WTC11 (cell line): ENCODE measurements at regions not wholly inside any gene's neighbourhood (a gene's known extent, or its start where the extent isn't known, plus 50 kb on each side); places are given as distances from the start of the nearest gene placed in this dataset.

Experiments used
- ATAC-seq: fragments of 200-7000 bp; cut with Tn5 transposase; 2 replicates; pipeline ENCODE4 v1.10.0; 2021; ENCODE audit warnings: mild to moderate bottlenecking, moderate library complexity
- CTCF ChIA-PET: fragments of 300-600 bp; sonication (Branson Sonifier 250); formaldehyde crosslinking; loops from one replicate; lab custom pipeline; 2021; ENCODE audit warnings: antibody characterized with exemption; lab: Charles Lee
- POLR2A ChIA-PET: fragments of 350-600 bp; sonication (Branson Sonifier 250); formaldehyde crosslinking; loops from one replicate; lab custom pipeline; 2021; ENCODE audit warnings: antibody characterized with exemption; lab: Charles Lee
- DNase-seq: peaks from one replicate; pipeline ENCODE4 v3.0.0; 2021; ENCODE audit warnings: low spot score
- H3K27ac Mint-ChIP-seq: 2 replicates; pipeline ENCODE4 v1.8.0; 2021; ENCODE audit warnings: mixed read lengths
- H3K27me3 Mint-ChIP-seq: 2 replicates; pipeline ENCODE4 v1.8.0; 2021; ENCODE audit warnings: low read depth, mild to moderate bottlenecking, moderate library complexity, mixed read lengths
- H3K36me3 Mint-ChIP-seq: 2 replicates; pipeline ENCODE4 v1.8.0; 2021; ENCODE audit warnings: mixed read lengths
- H3K4me1 Mint-ChIP-seq: 2 replicates; pipeline ENCODE4 v1.8.0; 2022; ENCODE audit warnings: mixed read lengths
- H3K4me3 Mint-ChIP-seq: 2 replicates; pipeline ENCODE4 v1.8.0; 2021; ENCODE audit warnings: mild to moderate bottlenecking, moderate library complexity, mixed read lengths
- H3K9me3 Mint-ChIP-seq: 2 replicates; pipeline ENCODE4 v1.8.0; 2021; ENCODE audit warnings: mixed read lengths
- ELF4 ChIP-seq: sonication (generic); formaldehyde crosslinking; IDR thresholded peaks from 2 replicates; pipeline ENCODE4 v1.8.1; 2022; ENCODE audit warnings: low read depth, mild to moderate bottlenecking, moderate library complexity, missing genetic modification reagents
- ZNF219 ChIP-seq: sonication (generic); formaldehyde crosslinking; IDR thresholded peaks from 2 replicates; pipeline ENCODE4 v1.8.0; 2023; ENCODE audit warnings: missing genetic modification reagents, mild to moderate bottlenecking, borderline replicate concordance
- ZNF416 ChIP-seq: fragments of 250-450 bp; sonication (Bioruptor Pico); IDR thresholded peaks from 2 replicates; pipeline ENCODE4 v1.9.0; 2021; ENCODE audit warnings: mild to moderate bottlenecking, inconsistent platforms
- ZNF423 ChIP-seq: fragments of 250-450 bp; sonication (Bioruptor Pico); IDR thresholded peaks from 2 replicates; pipeline ENCODE4 v2.1.2; 2022; ENCODE audit warnings: mild to moderate bottlenecking, moderate library complexity
- ZNF671 ChIP-seq: fragments of 250-450 bp; sonication (Bioruptor Pico); IDR thresholded peaks from 2 replicates; pipeline ENCODE4 v1.8.0; 2021; ENCODE audit warnings: mild to moderate bottlenecking
- TF ChIP-seq, protein P1 (sequence below): sonication (generic); formaldehyde crosslinking; IDR thresholded peaks from 2 replicates; pipeline ENCODE4 v1.8.1; 2022; ENCODE audit warnings: low read depth, missing genetic modification reagents, borderline replicate concordance
- TF ChIP-seq, protein P2 (sequence below): fragments of 250-450 bp; sonication (Bioruptor Pico); IDR thresholded peaks from 2 replicates; pipeline ENCODE4 v1.8.0; 2021; ENCODE audit warnings: mild to moderate bottlenecking
- TF ChIP-seq, protein P3 (sequence below): sonication (generic); formaldehyde crosslinking; IDR thresholded peaks from 2 replicates; pipeline ENCODE4 v1.8.0; 2023; ENCODE audit warnings: missing genetic modification reagents, mild to moderate bottlenecking, borderline replicate concordance
- TF ChIP-seq, protein P4 (sequence below): sonication (generic); formaldehyde crosslinking; IDR thresholded peaks from 2 replicates; pipeline ENCODE4 v1.8.0; 2022; ENCODE audit warnings: mild to moderate bottlenecking, missing genetic modification reagents
- TF ChIP-seq, protein P5 (sequence below): sonication (generic); formaldehyde crosslinking; IDR thresholded peaks from 2 replicates; pipeline ENCODE4 v1.8.1; 2022; ENCODE audit warnings: low read depth, mild to moderate bottlenecking, moderate library complexity, missing genetic modification reagents, borderline replicate concordance
- TF ChIP-seq, protein P6 (sequence below): fragments of 200-600 bp; IDR thresholded peaks from 2 replicates; pipeline ENCODE4 v1.8.0; 2022; ENCODE audit warnings: antibody characterized with exemption

DNA sequence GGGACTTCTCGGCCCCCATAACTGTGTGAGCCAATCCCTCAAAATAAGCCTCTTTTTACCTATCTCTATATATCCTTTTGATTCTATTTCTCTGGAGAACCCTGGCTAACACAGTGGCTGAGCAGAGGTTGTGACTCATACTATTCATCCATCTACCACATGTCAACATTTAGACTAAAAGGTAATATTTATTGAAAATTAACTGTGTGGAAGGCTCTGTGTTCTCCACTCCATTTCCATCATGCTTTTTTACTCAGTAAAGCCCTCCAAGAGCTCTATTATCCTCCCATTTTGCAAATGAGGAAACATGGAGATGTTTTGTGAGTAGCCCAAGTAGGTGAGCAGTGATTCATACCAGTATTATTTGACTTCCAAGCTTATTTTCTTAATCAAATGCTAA lies 217.9 kb upstream of the DCBLD2 start (continued):
- TF ChIP-seq, protein P1, sequence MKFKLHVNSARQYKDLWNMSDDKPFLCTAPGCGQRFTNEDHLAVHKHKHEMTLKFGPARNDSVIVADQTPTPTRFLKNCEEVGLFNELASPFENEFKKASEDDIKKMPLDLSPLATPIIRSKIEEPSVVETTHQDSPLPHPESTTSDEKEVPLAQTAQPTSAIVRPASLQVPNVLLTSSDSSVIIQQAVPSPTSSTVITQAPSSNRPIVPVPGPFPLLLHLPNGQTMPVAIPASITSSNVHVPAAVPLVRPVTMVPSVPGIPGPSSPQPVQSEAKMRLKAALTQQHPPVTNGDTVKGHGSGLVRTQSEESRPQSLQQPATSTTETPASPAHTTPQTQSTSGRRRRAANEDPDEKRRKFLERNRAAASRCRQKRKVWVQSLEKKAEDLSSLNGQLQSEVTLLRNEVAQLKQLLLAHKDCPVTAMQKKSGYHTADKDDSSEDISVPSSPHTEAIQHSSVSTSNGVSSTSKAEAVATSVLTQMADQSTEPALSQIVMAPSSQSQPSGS (CRISPR knock-in tag) = no peak
- no peak for TF ChIP-seq ELF4 (CRISPR knock-in tag)
- TF ChIP-seq, protein P2, sequence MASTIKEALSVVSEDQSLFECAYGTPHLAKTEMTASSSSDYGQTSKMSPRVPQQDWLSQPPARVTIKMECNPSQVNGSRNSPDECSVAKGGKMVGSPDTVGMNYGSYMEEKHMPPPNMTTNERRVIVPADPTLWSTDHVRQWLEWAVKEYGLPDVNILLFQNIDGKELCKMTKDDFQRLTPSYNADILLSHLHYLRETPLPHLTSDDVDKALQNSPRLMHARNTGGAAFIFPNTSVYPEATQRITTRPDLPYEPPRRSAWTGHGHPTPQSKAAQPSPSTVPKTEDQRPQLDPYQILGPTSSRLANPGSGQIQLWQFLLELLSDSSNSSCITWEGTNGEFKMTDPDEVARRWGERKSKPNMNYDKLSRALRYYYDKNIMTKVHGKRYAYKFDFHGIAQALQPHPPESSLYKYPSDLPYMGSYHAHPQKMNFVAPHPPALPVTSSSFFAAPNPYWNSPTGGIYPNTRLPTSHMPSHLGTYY = no peak
- no peak for TF ChIP-seq ZNF219 (CRISPR knock-in tag)
- TF ChIP-seq, protein P3, sequence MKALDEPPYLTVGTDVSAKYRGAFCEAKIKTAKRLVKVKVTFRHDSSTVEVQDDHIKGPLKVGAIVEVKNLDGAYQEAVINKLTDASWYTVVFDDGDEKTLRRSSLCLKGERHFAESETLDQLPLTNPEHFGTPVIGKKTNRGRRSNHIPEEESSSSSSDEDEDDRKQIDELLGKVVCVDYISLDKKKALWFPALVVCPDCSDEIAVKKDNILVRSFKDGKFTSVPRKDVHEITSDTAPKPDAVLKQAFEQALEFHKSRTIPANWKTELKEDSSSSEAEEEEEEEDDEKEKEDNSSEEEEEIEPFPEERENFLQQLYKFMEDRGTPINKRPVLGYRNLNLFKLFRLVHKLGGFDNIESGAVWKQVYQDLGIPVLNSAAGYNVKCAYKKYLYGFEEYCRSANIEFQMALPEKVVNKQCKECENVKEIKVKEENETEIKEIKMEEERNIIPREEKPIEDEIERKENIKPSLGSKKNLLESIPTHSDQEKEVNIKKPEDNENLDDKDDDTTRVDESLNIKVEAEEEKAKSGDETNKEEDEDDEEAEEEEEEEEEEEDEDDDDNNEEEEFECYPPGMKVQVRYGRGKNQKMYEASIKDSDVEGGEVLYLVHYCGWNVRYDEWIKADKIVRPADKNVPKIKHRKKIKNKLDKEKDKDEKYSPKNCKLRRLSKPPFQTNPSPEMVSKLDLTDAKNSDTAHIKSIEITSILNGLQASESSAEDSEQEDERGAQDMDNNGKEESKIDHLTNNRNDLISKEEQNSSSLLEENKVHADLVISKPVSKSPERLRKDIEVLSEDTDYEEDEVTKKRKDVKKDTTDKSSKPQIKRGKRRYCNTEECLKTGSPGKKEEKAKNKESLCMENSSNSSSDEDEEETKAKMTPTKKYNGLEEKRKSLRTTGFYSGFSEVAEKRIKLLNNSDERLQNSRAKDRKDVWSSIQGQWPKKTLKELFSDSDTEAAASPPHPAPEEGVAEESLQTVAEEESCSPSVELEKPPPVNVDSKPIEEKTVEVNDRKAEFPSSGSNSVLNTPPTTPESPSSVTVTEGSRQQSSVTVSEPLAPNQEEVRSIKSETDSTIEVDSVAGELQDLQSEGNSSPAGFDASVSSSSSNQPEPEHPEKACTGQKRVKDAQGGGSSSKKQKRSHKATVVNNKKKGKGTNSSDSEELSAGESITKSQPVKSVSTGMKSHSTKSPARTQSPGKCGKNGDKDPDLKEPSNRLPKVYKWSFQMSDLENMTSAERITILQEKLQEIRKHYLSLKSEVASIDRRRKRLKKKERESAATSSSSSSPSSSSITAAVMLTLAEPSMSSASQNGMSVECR (CRISPR knock-in tag) = no peak
- no peak for TF ChIP-seq ZNF416 (CRISPR knock-in tag)

DNA sequence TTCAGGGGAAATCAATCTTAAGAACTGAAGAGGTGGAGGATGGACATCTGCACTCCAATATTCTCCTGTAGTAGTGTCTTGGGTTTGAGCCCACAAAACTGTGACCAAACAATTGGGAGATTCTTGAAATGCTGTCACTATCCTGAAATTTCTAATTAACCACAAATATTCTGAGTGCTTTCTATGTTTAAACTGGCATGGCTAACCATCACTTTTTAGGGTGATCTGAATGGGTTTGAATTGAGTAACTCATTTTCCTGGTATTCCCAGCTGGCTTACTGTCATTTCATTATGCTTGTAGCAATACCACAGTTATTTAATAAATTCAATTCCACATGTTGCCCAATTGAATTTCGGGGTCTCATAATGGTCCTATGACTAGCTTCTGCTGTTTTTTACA lies 216.9 kb upstream of the DCBLD2 start:
- H3K4me3 Mint-ChIP-seq = no peak overlapping the region
- H3K4me1 Mint-ChIP-seq = no peaks in the 10 kb centered on the region
- TF ChIP-seq, protein P4, sequence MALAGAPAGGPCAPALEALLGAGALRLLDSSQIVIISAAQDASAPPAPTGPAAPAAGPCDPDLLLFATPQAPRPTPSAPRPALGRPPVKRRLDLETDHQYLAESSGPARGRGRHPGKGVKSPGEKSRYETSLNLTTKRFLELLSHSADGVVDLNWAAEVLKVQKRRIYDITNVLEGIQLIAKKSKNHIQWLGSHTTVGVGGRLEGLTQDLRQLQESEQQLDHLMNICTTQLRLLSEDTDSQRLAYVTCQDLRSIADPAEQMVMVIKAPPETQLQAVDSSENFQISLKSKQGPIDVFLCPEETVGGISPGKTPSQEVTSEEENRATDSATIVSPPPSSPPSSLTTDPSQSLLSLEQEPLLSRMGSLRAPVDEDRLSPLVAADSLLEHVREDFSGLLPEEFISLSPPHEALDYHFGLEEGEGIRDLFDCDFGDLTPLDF (CRISPR knock-in tag) = no peak
- TF ChIP-seq ZNF671 (CRISPR knock-in tag) = no peak
- no peak for TF ChIP-seq ZNF423 (CRISPR knock-in tag)
- TF ChIP-seq, all 79 proteins: peak for 0
- CTCF ChIA-PET = no interaction called here
- H3K36me3 Mint-ChIP-seq = no peaks in the 10 kb centered on the region
- POLR2A ChIA-PET = no interaction called here
- peaks cover 9% of the 10 kb centered on the region for H3K9me3 Mint-ChIP-seq
- H3K27ac Mint-ChIP-seq = no peak overlapping the region
- no peak for ATAC-seq
- DNase-seq = no peak
- no peaks in the 10 kb centered on the region; the same call in 1 of the 2 replicates for H3K27me3 Mint-ChIP-seq

DNA sequence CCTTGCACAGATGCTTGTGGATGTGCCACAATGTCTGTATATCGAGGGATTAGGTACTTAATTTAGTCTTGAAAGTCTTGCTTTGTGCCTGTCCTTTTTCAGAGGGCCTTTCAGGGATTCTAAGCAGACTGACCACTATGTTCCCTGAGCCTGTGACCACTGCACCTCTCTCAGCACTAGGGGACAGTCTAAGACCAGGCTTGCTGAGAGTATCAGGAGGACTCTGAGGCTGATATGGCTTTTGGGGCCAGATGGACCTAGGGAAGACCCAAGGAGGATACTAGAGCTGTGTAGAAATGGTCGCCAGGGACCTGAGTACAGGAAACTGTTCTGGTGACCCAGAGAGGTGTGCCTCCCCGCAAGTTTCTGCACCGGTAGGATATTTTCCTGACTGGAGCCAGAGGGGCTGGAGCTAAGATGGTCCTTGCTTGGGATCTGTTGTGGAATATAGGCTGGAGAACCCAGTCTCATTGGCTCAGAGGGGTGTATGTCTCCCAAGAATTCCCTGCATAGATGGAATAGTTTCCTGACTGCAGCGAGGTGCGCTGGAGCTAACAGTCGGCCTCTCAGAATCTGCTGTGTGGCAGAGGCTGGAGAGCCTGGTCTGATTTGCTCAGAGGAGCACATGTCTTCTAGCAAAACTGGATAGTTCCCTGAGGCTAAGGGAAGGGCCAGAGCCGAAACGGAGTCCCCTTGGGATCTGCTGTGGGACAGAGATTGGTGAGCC lies 213.2 kb upstream of the DCBLD2 start:
- Mint-ChIP-seq H3K4me1 (no peaks in the 10 kb centered on the region), H3K27me3 (no peaks in the 10 kb centered on the region), H3K27ac (no peak overlapping the region), H3K9me3 (peaks cover 9% of the 10 kb centered on the region), H3K4me3 (no peak overlapping the region), H3K36me3 (no peaks in the 10 kb centered on the region)
- TF ChIP-seq, protein P5, sequence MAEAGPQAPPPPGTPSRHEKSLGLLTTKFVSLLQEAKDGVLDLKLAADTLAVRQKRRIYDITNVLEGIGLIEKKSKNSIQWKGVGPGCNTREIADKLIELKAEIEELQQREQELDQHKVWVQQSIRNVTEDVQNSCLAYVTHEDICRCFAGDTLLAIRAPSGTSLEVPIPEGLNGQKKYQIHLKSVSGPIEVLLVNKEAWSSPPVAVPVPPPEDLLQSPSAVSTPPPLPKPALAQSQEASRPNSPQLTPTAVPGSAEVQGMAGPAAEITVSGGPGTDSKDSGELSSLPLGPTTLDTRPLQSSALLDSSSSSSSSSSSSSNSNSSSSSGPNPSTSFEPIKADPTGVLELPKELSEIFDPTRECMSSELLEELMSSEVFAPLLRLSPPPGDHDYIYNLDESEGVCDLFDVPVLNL (CRISPR knock-in tag) = no peak
- TF ChIP-seq, protein P6, sequence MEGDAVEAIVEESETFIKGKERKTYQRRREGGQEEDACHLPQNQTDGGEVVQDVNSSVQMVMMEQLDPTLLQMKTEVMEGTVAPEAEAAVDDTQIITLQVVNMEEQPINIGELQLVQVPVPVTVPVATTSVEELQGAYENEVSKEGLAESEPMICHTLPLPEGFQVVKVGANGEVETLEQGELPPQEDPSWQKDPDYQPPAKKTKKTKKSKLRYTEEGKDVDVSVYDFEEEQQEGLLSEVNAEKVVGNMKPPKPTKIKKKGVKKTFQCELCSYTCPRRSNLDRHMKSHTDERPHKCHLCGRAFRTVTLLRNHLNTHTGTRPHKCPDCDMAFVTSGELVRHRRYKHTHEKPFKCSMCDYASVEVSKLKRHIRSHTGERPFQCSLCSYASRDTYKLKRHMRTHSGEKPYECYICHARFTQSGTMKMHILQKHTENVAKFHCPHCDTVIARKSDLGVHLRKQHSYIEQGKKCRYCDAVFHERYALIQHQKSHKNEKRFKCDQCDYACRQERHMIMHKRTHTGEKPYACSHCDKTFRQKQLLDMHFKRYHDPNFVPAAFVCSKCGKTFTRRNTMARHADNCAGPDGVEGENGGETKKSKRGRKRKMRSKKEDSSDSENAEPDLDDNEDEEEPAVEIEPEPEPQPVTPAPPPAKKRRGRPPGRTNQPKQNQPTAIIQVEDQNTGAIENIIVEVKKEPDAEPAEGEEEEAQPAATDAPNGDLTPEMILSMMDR = peak; percentile 49
- ATAC-seq (peak; percentile 99), DNase-seq (peak; percentile 60)
- ChIA-PET CTCF (interaction anchor here (0.8 to 1.7 kb wide), 7 partner anchors 58 to 639 kb away, joined by 3 to 14 read pairs (median 6); partner anchors contain the start of gene COL8A1), POLR2A (no interaction called here)
